WTC11 (cell line): ENCODE measurements at regions not wholly inside any gene's neighbourhood (a gene's known extent, or its start where the extent isn't known, plus 50 kb on each side); places are given as distances from the start of the nearest gene placed in this dataset.

Experiments
- ATAC-seq: fragments of 200-7000 bp; cut with Tn5 transposase; 2 replicates; pipeline ENCODE4 v1.10.0; 2021; ENCODE audit warnings: mild to moderate bottlenecking, moderate library complexity
- CTCF ChIA-PET: fragments of 300-600 bp; sonication (Branson Sonifier 250); formaldehyde crosslinking; loops from one replicate; lab custom pipeline; 2021; ENCODE audit warnings: antibody characterized with exemption; lab: Charles Lee
- POLR2A ChIA-PET: fragments of 350-600 bp; sonication (Branson Sonifier 250); formaldehyde crosslinking; loops from one replicate; lab custom pipeline; 2021; ENCODE audit warnings: antibody characterized with exemption; lab: Charles Lee
- DNase-seq: peaks from one replicate; pipeline ENCODE4 v3.0.0; 2021; ENCODE audit warnings: low spot score
- H3K27ac Mint-ChIP-seq: 2 replicates; pipeline ENCODE4 v1.8.0; 2021; ENCODE audit warnings: mixed read lengths
- H3K27me3 Mint-ChIP-seq: 2 replicates; pipeline ENCODE4 v1.8.0; 2021; ENCODE audit warnings: low read depth, mild to moderate bottlenecking, moderate library complexity, mixed read lengths
- H3K36me3 Mint-ChIP-seq: 2 replicates; pipeline ENCODE4 v1.8.0; 2021; ENCODE audit warnings: mixed read lengths
- H3K4me1 Mint-ChIP-seq: 2 replicates; pipeline ENCODE4 v1.8.0; 2022; ENCODE audit warnings: mixed read lengths
- H3K4me3 Mint-ChIP-seq: 2 replicates; pipeline ENCODE4 v1.8.0; 2021; ENCODE audit warnings: mild to moderate bottlenecking, moderate library complexity, mixed read lengths
- H3K9me3 Mint-ChIP-seq: 2 replicates; pipeline ENCODE4 v1.8.0; 2021; ENCODE audit warnings: mixed read lengths
- CDX4 ChIP-seq: fragments of 250-450 bp; sonication (Bioruptor Pico); IDR thresholded peaks from 2 replicates; pipeline ENCODE4 v1.9.0; 2021; ENCODE audit warnings: moderate library complexity, mild to moderate bottlenecking, inconsistent platforms, borderline replicate concordance
- CREB1 ChIP-seq: sonication (generic); formaldehyde crosslinking; IDR thresholded peaks from 2 replicates; pipeline ENCODE4 v1.8.0; 2023; ENCODE audit warnings: mild to moderate bottlenecking, missing genetic modification reagents
- ETV6 ChIP-seq: sonication (generic); formaldehyde crosslinking; IDR thresholded peaks from 2 replicates; pipeline ENCODE4 v1.8.1; 2022; ENCODE audit warnings: mild to moderate bottlenecking, missing genetic modification reagents
- FOXJ3 ChIP-seq: sonication (generic); formaldehyde crosslinking; IDR thresholded peaks from 2 replicates; pipeline ENCODE4 v1.9.0; 2021; ENCODE audit warnings: missing genetic modification reagents, mild to moderate bottlenecking, borderline replicate concordance
- FOXK1 ChIP-seq: sonication (generic); formaldehyde crosslinking; IDR thresholded peaks from 2 replicates; pipeline ENCODE4 v1.8.0; 2022; ENCODE audit warnings: mild to moderate bottlenecking, moderate library complexity, missing genetic modification reagents
- FOXP4 ChIP-seq: sonication (generic); formaldehyde crosslinking; IDR thresholded peaks from 2 replicates; pipeline ENCODE4 v1.8.0; 2022; ENCODE audit warnings: mild to moderate bottlenecking, missing genetic modification reagents
- GABPB1 ChIP-seq: sonication (generic); formaldehyde crosslinking; IDR thresholded peaks from 2 replicates; pipeline ENCODE4 v1.8.1; 2023; ENCODE audit warnings: mild to moderate bottlenecking, missing genetic modification reagents
- GRHL2 ChIP-seq: fragments of 250-450 bp; sonication (Bioruptor Pico); IDR thresholded peaks from 2 replicates; pipeline ENCODE4 v1.8.0; 2022; ENCODE audit warnings: mild to moderate bottlenecking, moderate library complexity; ENCODE audit not compliant: insufficient replicate concordance, severe bottlenecking
- MYBL2 ChIP-seq: sonication (generic); formaldehyde crosslinking; IDR thresholded peaks from 2 replicates; pipeline ENCODE4 v1.8.1; 2023; ENCODE audit warnings: mild to moderate bottlenecking, moderate library complexity, missing genetic modification reagents
- NFATC4 ChIP-seq: fragments of 250-450 bp; sonication (Bioruptor Pico); IDR thresholded peaks from 2 replicates; pipeline ENCODE4 v1.9.0; 2021; ENCODE audit warnings: mild to moderate bottlenecking
- RELA ChIP-seq: sonication (generic); formaldehyde crosslinking; IDR thresholded peaks from 2 replicates; pipeline ENCODE4 v1.8.1; 2022; ENCODE audit warnings: missing genetic modification reagents, mild to moderate bottlenecking, borderline replicate concordance
- SP1 ChIP-seq: sonication (generic); formaldehyde crosslinking; conservative IDR thresholded peaks from 2 replicates; pipeline ENCODE4 v1.8.1; 2022; ENCODE audit warnings: missing genetic modification reagents
- TEAD1 ChIP-seq: sonication (generic); formaldehyde crosslinking; IDR thresholded peaks from 2 replicates; pipeline ENCODE4 v1.8.0; 2022; ENCODE audit warnings: mild to moderate bottlenecking, missing genetic modification reagents
- ZBTB21 ChIP-seq: sonication (generic); formaldehyde crosslinking; IDR thresholded peaks from 2 replicates; pipeline ENCODE4 v1.8.1; 2023; ENCODE audit warnings: mild to moderate bottlenecking, missing genetic modification reagents, borderline replicate concordance
- ZBTB43 ChIP-seq: sonication (generic); formaldehyde crosslinking; IDR thresholded peaks from 2 replicates; pipeline ENCODE4 v1.8.1; 2023; ENCODE audit warnings: mild to moderate bottlenecking, missing genetic modification reagents
- ZNF263 ChIP-seq: sonication (generic); formaldehyde crosslinking; IDR thresholded peaks from 2 replicates; pipeline ENCODE4 v1.8.1; 2022; ENCODE audit warnings: low read depth, mild to moderate bottlenecking, moderate library complexity, missing genetic modification reagents
- ZNF396 ChIP-seq: fragments of 250-450 bp; sonication (Bioruptor Pico); IDR thresholded peaks from 2 replicates; pipeline ENCODE4 v1.8.0; 2021; ENCODE audit warnings: mild to moderate bottlenecking, moderate library complexity, borderline replicate concordance
- ZNF423 ChIP-seq: fragments of 250-450 bp; sonication (Bioruptor Pico); IDR thresholded peaks from 2 replicates; pipeline ENCODE4 v2.1.2; 2022; ENCODE audit warnings: mild to moderate bottlenecking, moderate library complexity
- ZNF512 ChIP-seq: sonication (generic); formaldehyde crosslinking; IDR thresholded peaks from 2 replicates; pipeline ENCODE4 v1.8.1; 2022; ENCODE audit warnings: missing genetic modification reagents, borderline replicate concordance
- ZSCAN18 ChIP-seq: fragments of 250-450 bp; sonication (Bioruptor Pico); IDR thresholded peaks from 2 replicates; pipeline ENCODE4 v2.1.2; 2022; ENCODE audit warnings: mild to moderate bottlenecking, moderate library complexity
- TF ChIP-seq, protein P1 (sequence below): sonication (generic); formaldehyde crosslinking; IDR thresholded peaks from 2 replicates; pipeline ENCODE4 v1.8.1; 2022; ENCODE audit warnings: mild to moderate bottlenecking, moderate library complexity, missing genetic modification reagents
- TF ChIP-seq, protein P2 (sequence below): sonication (generic); formaldehyde crosslinking; IDR thresholded peaks from 2 replicates; pipeline ENCODE4 v1.8.1; 2023; ENCODE audit warnings: mild to moderate bottlenecking, missing genetic modification reagents, moderate library complexity
- TF ChIP-seq, protein P3 (sequence below): sonication (generic); formaldehyde crosslinking; IDR thresholded peaks from 2 replicates; pipeline ENCODE4 v1.8.0; 2022; ENCODE audit warnings: missing genetic modification reagents

- no peak for DNase-seq
- CTCF ChIA-PET = no interaction called here
- H3K27me3 Mint-ChIP-seq = no peaks in the 10 kb centered on the region
- peak overlapping the region; percentile 97 for H3K27ac Mint-ChIP-seq
- TF ChIP-seq MYBL2 (CRISPR knock-in tag) (no peak), GABPB1 (peak; percentile 26; the same call in 1 of the 2 replicates)
- TF ChIP-seq, all 79 proteins: peak for 1
- no peak for ATAC-seq
- Mint-ChIP-seq H3K4me1 (peaks cover 87% of the 10 kb centered on the region), H3K9me3 (peaks cover 4% of the 10 kb centered on the region), H3K36me3 (peaks cover 70% of the 10 kb centered on the region), H3K4me3 (no peak overlapping the region; the same call in 1 of the 2 replicates)
- POLR2A ChIA-PET = interaction anchor here (0.7 kb wide), 1 partner anchor 10 kb away, joined by 3 read pairs; no protein-coding TSS in a partner anchor
Measured at GRCh38 chr2:7888876-7889275, 793.0 kb upstream of the ID2 start.

GRCh38 chr2:7891312-7891711 is 790.5 kb upstream of the ID2 start:
- Mint-ChIP-seq H3K36me3 (peaks cover 54% of the 10 kb centered on the region), H3K9me3 (peaks cover 4% of the 10 kb centered on the region), H3K27ac (peak overlapping the region; percentile 97), H3K4me3 (peak overlapping the region; percentile 38), H3K4me1 (peaks cover 87% of the 10 kb centered on the region), H3K27me3 (no peaks in the 10 kb centered on the region)
- DNase-seq (no peak), ATAC-seq (peak; percentile 85)
- ChIA-PET CTCF (no interaction called here), POLR2A (interaction anchor here (0.8 to 1.1 kb wide), 4 partner anchors 9 to 788 kb away, joined by 3 to 5 read pairs (median 3); no protein-coding TSS in a partner anchor)
- TF ChIP-seq NFATC4 (no peak), ZNF263 (CRISPR knock-in tag) (no peak), TEAD1 (CRISPR knock-in tag) (peak; percentile 80), FOXJ3 (CRISPR knock-in tag) (no peak), GRHL2 (CRISPR knock-in tag) (no peak), RELA (CRISPR knock-in tag) (no peak), CDX4 (CRISPR knock-in tag) (no peak), FOXK1 (CRISPR knock-in tag) (no peak), FOXP4 (CRISPR knock-in tag) (peak; percentile 38; the same call in 1 of the 2 replicates), ZBTB43 (0 out of 2 replicates have a peak, but pooled peaks have one; percentile 30), CREB1 (no peak), ETV6 (CRISPR knock-in tag) (peak; percentile 79), SP1 (CRISPR knock-in tag) (peak; percentile 29; the same call in 1 of the 2 replicates), ZNF423 (CRISPR knock-in tag) (peak; percentile 46), ZNF396 (no peak), ZNF512 (no peak), MYBL2 (CRISPR knock-in tag) (no peak), ZSCAN18 (CRISPR knock-in tag) (no peak), ZBTB21 (no peak)
- TF ChIP-seq, protein P1, sequence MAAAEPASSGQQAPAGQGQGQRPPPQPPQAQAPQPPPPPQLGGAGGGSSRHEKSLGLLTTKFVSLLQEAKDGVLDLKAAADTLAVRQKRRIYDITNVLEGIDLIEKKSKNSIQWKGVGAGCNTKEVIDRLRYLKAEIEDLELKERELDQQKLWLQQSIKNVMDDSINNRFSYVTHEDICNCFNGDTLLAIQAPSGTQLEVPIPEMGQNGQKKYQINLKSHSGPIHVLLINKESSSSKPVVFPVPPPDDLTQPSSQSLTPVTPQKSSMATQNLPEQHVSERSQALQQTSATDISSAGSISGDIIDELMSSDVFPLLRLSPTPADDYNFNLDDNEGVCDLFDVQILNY = no peak
- TF ChIP-seq, protein P2, sequence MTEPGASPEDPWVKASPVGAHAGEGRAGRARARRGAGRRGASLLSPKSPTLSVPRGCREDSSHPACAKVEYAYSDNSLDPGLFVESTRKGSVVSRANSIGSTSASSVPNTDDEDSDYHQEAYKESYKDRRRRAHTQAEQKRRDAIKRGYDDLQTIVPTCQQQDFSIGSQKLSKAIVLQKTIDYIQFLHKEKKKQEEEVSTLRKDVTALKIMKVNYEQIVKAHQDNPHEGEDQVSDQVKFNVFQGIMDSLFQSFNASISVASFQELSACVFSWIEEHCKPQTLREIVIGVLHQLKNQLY (CRISPR knock-in tag) = no peak
- TF ChIP-seq, protein P3, sequence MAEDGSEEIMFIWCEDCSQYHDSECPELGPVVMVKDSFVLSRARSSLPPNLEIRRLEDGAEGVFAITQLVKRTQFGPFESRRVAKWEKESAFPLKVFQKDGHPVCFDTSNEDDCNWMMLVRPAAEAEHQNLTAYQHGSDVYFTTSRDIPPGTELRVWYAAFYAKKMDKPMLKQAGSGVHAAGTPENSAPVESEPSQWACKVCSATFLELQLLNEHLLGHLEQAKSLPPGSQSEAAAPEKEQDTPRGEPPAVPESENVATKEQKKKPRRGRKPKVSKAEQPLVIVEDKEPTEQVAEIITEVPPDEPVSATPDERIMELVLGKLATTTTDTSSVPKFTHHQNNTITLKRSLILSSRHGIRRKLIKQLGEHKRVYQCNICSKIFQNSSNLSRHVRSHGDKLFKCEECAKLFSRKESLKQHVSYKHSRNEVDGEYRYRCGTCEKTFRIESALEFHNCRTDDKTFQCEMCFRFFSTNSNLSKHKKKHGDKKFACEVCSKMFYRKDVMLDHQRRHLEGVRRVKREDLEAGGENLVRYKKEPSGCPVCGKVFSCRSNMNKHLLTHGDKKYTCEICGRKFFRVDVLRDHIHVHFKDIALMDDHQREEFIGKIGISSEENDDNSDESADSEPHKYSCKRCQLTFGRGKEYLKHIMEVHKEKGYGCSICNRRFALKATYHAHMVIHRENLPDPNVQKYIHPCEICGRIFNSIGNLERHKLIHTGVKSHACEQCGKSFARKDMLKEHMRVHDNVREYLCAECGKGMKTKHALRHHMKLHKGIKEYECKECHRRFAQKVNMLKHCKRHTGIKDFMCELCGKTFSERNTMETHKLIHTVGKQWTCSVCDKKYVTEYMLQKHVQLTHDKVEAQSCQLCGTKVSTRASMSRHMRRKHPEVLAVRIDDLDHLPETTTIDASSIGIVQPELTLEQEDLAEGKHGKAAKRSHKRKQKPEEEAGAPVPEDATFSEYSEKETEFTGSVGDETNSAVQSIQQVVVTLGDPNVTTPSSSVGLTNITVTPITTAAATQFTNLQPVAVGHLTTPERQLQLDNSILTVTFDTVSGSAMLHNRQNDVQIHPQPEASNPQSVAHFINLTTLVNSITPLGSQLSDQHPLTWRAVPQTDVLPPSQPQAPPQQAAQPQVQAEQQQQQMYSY (CRISPR knock-in tag) = peak; percentile 97
